ENCODE measurements at regions not wholly inside any gene's neighbourhood (a gene's known extent, or its start where the extent isn't known, plus 50 kb on each side); places are given as distances from the start of the nearest gene placed in this dataset.

- Mint-ChIP-seq H3K27me3 (no peaks in the 10 kb centered on the region), H3K4me1 (ENCODE audit: low read depth) (no peaks in the 10 kb centered on the region), H3K36me3 (no peaks in the 10 kb centered on the region), H3K9me3 (no peaks in the 10 kb centered on the region), H3K27ac (no peak overlapping the region), H3K4me3 (no peak overlapping the region)
- ChIA-PET CTCF (no interaction called here), POLR2A (no interaction called here)
- no peak for DNase-seq
- intact Hi-C loops (cut with micrococcal nuclease), result no loop called here
Observed at GRCh38 chr16:9596788-9597187, 505.3 kb downstream of the HAPSTR1 start.

- no peaks in the 10 kb centered on the region for H3K4me1 Mint-ChIP-seq (ENCODE audit: low read depth)
- H3K27ac Mint-ChIP-seq, result no peak overlapping the region
- ChIA-PET CTCF (no interaction called here), POLR2A (no interaction called here)
- no peaks in the 10 kb centered on the region for H3K9me3 Mint-ChIP-seq
- intact Hi-C loops (cut with micrococcal nuclease), result no loop called here
- H3K36me3 Mint-ChIP-seq, result no peaks in the 10 kb centered on the region
- no peak for DNase-seq
- no peaks in the 10 kb centered on the region for H3K27me3 Mint-ChIP-seq
- H3K4me3 Mint-ChIP-seq, result no peak overlapping the region
Observed at GRCh38 chr16:9597967-9598730, 506.7 kb downstream of the HAPSTR1 start.

- ChIA-PET POLR2A (no interaction called here), CTCF (no interaction called here)
- DNase-seq, result no peak
- H3K4me3 Mint-ChIP-seq, result no peak overlapping the region
- H3K36me3 Mint-ChIP-seq, result no peaks in the 10 kb centered on the region
- no peaks in the 10 kb centered on the region for H3K4me1 Mint-ChIP-seq (ENCODE audit: low read depth)
- intact Hi-C loops (cut with micrococcal nuclease), result no loop called here
- no peak overlapping the region for H3K27ac Mint-ChIP-seq
- no peaks in the 10 kb centered on the region for H3K27me3 Mint-ChIP-seq
- H3K9me3 Mint-ChIP-seq, result no peaks in the 10 kb centered on the region
Observed at GRCh38 chr16:9598731-9599083, 507.3 kb downstream of the HAPSTR1 start.

GRCh38 chr16:9599415-9600120 is 508.1 kb downstream of the HAPSTR1 start:
- POLR2A ChIA-PET, result no interaction called here
- Mint-ChIP-seq H3K27me3 (no peaks in the 10 kb centered on the region), H3K4me3 (no peak overlapping the region), H3K4me1 (ENCODE audit: low read depth) (no peaks in the 10 kb centered on the region), H3K36me3 (no peaks in the 10 kb centered on the region), H3K27ac (no peak overlapping the region), H3K9me3 (no peaks in the 10 kb centered on the region)
- DNase-seq, result no peak
- intact Hi-C loops (cut with micrococcal nuclease), result no loop called here
- CTCF ChIA-PET, result no interaction called here

GRCh38 chr16:9602189-9602588 is 510.7 kb downstream of the HAPSTR1 start:
- Mint-ChIP-seq H3K4me3 (no peak overlapping the region), H3K4me1 (ENCODE audit: low read depth) (no peaks in the 10 kb centered on the region), H3K27ac (no peak overlapping the region), H3K36me3 (no peaks in the 10 kb centered on the region), H3K27me3 (no peaks in the 10 kb centered on the region), H3K9me3 (no peaks in the 10 kb centered on the region)
- no peak for DNase-seq
- intact Hi-C loops (cut with micrococcal nuclease), result no loop called here
- ChIA-PET CTCF (no interaction called here), POLR2A (no interaction called here)

GRCh38 chr16:9603316-9603715 is 511.9 kb downstream of the HAPSTR1 start:
- ChIA-PET POLR2A (interaction anchor here (0.6 kb wide), 1 partner anchor 262 kb away, joined by 3 read pairs; no protein-coding TSS in a partner anchor), CTCF (no interaction called here)
- intact Hi-C loops (cut with micrococcal nuclease), result no loop called here
- Mint-ChIP-seq H3K9me3 (no peaks in the 10 kb centered on the region), H3K27ac (no peak overlapping the region), H3K36me3 (no peaks in the 10 kb centered on the region), H3K27me3 (no peaks in the 10 kb centered on the region), H3K4me1 (ENCODE audit: low read depth) (no peaks in the 10 kb centered on the region), H3K4me3 (no peak overlapping the region)
- DNase-seq, result no peak

GRCh38 chr16:9607515-9608230 is 516.2 kb downstream of the HAPSTR1 start:
- Mint-ChIP-seq H3K36me3 (no peaks in the 10 kb centered on the region), H3K9me3 (no peaks in the 10 kb centered on the region), H3K27me3 (no peaks in the 10 kb centered on the region), H3K27ac (no peak overlapping the region), H3K4me1 (ENCODE audit: low read depth) (no peaks in the 10 kb centered on the region), H3K4me3 (no peak overlapping the region)
- intact Hi-C loops (cut with micrococcal nuclease), result no loop called here
- no peak for DNase-seq
- ChIA-PET POLR2A (no interaction called here), CTCF (no interaction called here)

- H3K27me3 Mint-ChIP-seq, result no peaks in the 10 kb centered on the region
- H3K36me3 Mint-ChIP-seq, result no peaks in the 10 kb centered on the region
- H3K4me3 Mint-ChIP-seq, result no peak overlapping the region
- H3K27ac Mint-ChIP-seq, result no peak overlapping the region
- H3K9me3 Mint-ChIP-seq, result no peaks in the 10 kb centered on the region
- H3K4me1 Mint-ChIP-seq (ENCODE audit: low read depth), result no peaks in the 10 kb centered on the region
- CTCF ChIA-PET, result no interaction called here
- POLR2A ChIA-PET, result no interaction called here
- no peak for DNase-seq
- intact Hi-C loops (cut with micrococcal nuclease), result no loop called here
Observed at GRCh38 chr16:9610727-9611126, 519.3 kb downstream of the HAPSTR1 start.

GRCh38 chr16:9612267-9612666 is 520.8 kb downstream of the HAPSTR1 start:
- ChIA-PET POLR2A (no interaction called here), CTCF (no interaction called here)
- DNase-seq, result no peak
- no peak overlapping the region for H3K27ac Mint-ChIP-seq
- no peaks in the 10 kb centered on the region for H3K36me3 Mint-ChIP-seq
- intact Hi-C loops (cut with micrococcal nuclease), result no loop called here
- no peaks in the 10 kb centered on the region for H3K4me1 Mint-ChIP-seq (ENCODE audit: low read depth)
- no peaks in the 10 kb centered on the region for H3K27me3 Mint-ChIP-seq
- H3K4me3 Mint-ChIP-seq, result no peak overlapping the region
- peaks cover 3% of the 10 kb centered on the region for H3K9me3 Mint-ChIP-seq

GRCh38 chr16:9614389-9614788 is 522.9 kb downstream of the HAPSTR1 start:
- CTCF ChIA-PET, result no interaction called here
- DNase-seq, result no peak

GRCh38 chr16:9622268-9622667 is 530.8 kb downstream of the HAPSTR1 start:
- ChIA-PET POLR2A (no interaction called here), CTCF (no interaction called here)
- intact Hi-C loops (cut with micrococcal nuclease), result no loop called here
- Mint-ChIP-seq H3K27me3 (no peaks in the 10 kb centered on the region), H3K27ac (no peak overlapping the region), H3K9me3 (peaks cover 8% of the 10 kb centered on the region), H3K4me3 (no peak overlapping the region), H3K4me1 (ENCODE audit: low read depth) (no peaks in the 10 kb centered on the region), H3K36me3 (no peaks in the 10 kb centered on the region)
- no peak for DNase-seq

More at GRCh38 chr16:9614389-9614788, 522.9 kb downstream of the HAPSTR1 start:
- Mint-ChIP-seq H3K27me3 (no peaks in the 10 kb centered on the region), H3K4me3 (no peak overlapping the region), H3K4me1 (ENCODE audit: low read depth) (no peaks in the 10 kb centered on the region), H3K36me3 (no peaks in the 10 kb centered on the region), H3K27ac (no peak overlapping the region), H3K9me3 (peaks cover 7% of the 10 kb centered on the region)
- POLR2A ChIA-PET, result no interaction called here
- intact Hi-C loops (cut with micrococcal nuclease), result no loop called here

GRCh38 chr16:9625122-9625521 is 533.7 kb downstream of the HAPSTR1 start:
- Mint-ChIP-seq H3K9me3 (no peaks in the 10 kb centered on the region), H3K4me3 (no peak overlapping the region), H3K27ac (no peak overlapping the region), H3K36me3 (no peaks in the 10 kb centered on the region), H3K4me1 (ENCODE audit: low read depth) (no peaks in the 10 kb centered on the region), H3K27me3 (no peaks in the 10 kb centered on the region)
- DNase-seq, result no peak
- ChIA-PET POLR2A (no interaction called here), CTCF (no interaction called here)
- intact Hi-C loops (cut with micrococcal nuclease), result no loop called here

- H3K4me1 Mint-ChIP-seq (ENCODE audit: low read depth), result no peaks in the 10 kb centered on the region
- DNase-seq, result no peak
- H3K4me3 Mint-ChIP-seq, result no peak overlapping the region
- no peaks in the 10 kb centered on the region for H3K27me3 Mint-ChIP-seq
- ChIA-PET CTCF (no interaction called here), POLR2A (no interaction called here)
- intact Hi-C loops (cut with micrococcal nuclease), result no loop called here
- H3K36me3 Mint-ChIP-seq, result no peaks in the 10 kb centered on the region
- no peak overlapping the region for H3K27ac Mint-ChIP-seq
- H3K9me3 Mint-ChIP-seq, result no peaks in the 10 kb centered on the region
Observed at GRCh38 chr16:9627427-9627826, 536.0 kb downstream of the HAPSTR1 start.
